ENCODE measurements at regions not wholly inside any gene's neighbourhood (a gene's known extent, or its start where the extent isn't known, plus 50 kb on each side); places are given as distances from the start of the nearest gene placed in this dataset.

- Mint-ChIP-seq H3K27me3 (no peaks in the 10 kb centered on the region), H3K36me3 (no peaks in the 10 kb centered on the region), H3K4me3 (no peak overlapping the region), H3K27ac (no peak overlapping the region), H3K9me3 (no peaks in the 10 kb centered on the region), H3K4me1 (no peaks in the 10 kb centered on the region)
- ATAC-seq (replicated peaks in 1 of 4): no peak
- Histone ChIP-seq H3K4me1 (ENCODE audit: control insufficient read depth in 1 of 2, extremely low read depth in 1 of 2, insufficient read depth in 2 of 2, low read length in 2 of 2) (no peaks in the 10 kb centered on the region), H3K36me3 (ENCODE audit: control insufficient read depth in 2 of 2, extremely low read depth in 1 of 2, insufficient read depth in 1 of 2, low read length in 1 of 2) (no peaks in the 10 kb centered on the region), H3K27me3 (replicated peaks in 1 of 2; ENCODE audit: control insufficient read depth in 2 of 2, extremely low read depth in 1 of 2, insufficient read depth in 2 of 2, low read length in 1 of 2) (no peaks in the 10 kb centered on the region), H3K4me3 (ENCODE audit: control insufficient read depth in 1 of 2, extremely low read depth in 1 of 2, low read length in 1 of 2) (no peak overlapping the region), H3K9me3 (no peaks in the 10 kb centered on the region), H3K27ac (ENCODE audit: low read length) (no peak overlapping the region)
- DNase-seq: no peak
- ChIA-PET CTCF (no interaction called here), POLR2A (no interaction called here)
- WGBS (ENCODE audit: insufficient coverage): 85% methylated on average over 4 of the region's 5 CpGs
Measured at GRCh38 chr12:103114296-103115055, 157.0 kb downstream of the ASCL1 start.

GRCh38 chr12:103128862-103129501 is 171.5 kb downstream of the ASCL1 start:
- Histone ChIP-seq H3K27me3 (replicated peaks in 1 of 2; ENCODE audit: control insufficient read depth in 2 of 2, extremely low read depth in 1 of 2, insufficient read depth in 2 of 2, low read length in 1 of 2) (peaks cover 0 to 7% of the 10 kb centered on the region in 2 experiments), H3K36me3 (ENCODE audit: control insufficient read depth in 2 of 2, extremely low read depth in 1 of 2, insufficient read depth in 1 of 2, low read length in 1 of 2) (no peaks in the 10 kb centered on the region), H3K4me1 (ENCODE audit: control insufficient read depth in 1 of 2, extremely low read depth in 1 of 2, insufficient read depth in 2 of 2, low read length in 2 of 2) (no peaks in the 10 kb centered on the region), H3K27ac (ENCODE audit: low read length) (no peak overlapping the region), H3K4me3 (ENCODE audit: control insufficient read depth in 1 of 2, extremely low read depth in 1 of 2, low read length in 1 of 2) (no peak overlapping the region), H3K9me3 (peaks cover 4% of the 10 kb centered on the region)
- Mint-ChIP-seq H3K4me3 (no peak overlapping the region), H3K27me3 (no peaks in the 10 kb centered on the region), H3K9me3 (peaks cover 3 to 16% (median 12%) of the 10 kb centered on the region in 3 donors), H3K4me1 (no peaks in the 10 kb centered on the region), H3K27ac (no peak overlapping the region), H3K36me3 (no peaks in the 10 kb centered on the region)
- CTCF ChIA-PET: no interaction called here
- ATAC-seq (replicated peaks in 1 of 4): no peak
- WGBS (ENCODE audit: insufficient coverage): 81% methylated on average over 2 of the region's 3 CpGs
- no peak for DNase-seq
- POLR2A ChIA-PET: no interaction called here

DNA sequence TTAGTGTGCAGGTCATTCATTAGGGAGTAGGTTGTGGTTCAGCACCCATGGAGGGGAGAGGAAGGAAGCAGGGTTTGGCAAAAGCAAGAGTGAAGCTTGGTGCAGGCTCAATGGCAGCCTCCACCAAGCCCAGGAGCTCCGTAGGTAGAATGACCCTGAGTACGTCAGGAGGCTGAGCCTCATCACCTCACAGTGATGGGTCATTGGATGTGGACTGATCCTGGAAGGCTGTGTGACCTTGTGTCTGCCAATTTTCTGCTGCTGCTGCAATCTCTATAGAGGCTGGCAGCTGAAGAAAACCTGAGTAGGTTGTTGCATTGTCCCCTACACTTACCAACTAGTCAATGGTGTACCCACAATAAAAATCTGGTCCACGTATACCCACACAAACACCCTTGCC is 173.1 kb downstream of the ASCL1 start:
- no peaks in the 10 kb centered on the region for H3K4me1 Mint-ChIP-seq
- peaks cover 11 to 25% (median 16%) of the 10 kb centered on the region in 3 donors for H3K9me3 Mint-ChIP-seq
- H3K4me3 ChIP-seq (ENCODE audit: control insufficient read depth in 1 of 2, extremely low read depth in 1 of 2, low read length in 1 of 2): no peak overlapping the region
- 100% methylated on average over 1 of the region's 3 CpGs for WGBS (ENCODE audit: insufficient coverage)
- H3K4me3 Mint-ChIP-seq: no peak overlapping the region
- no peak overlapping the region for H3K27ac ChIP-seq (ENCODE audit: low read length)
- H3K27ac Mint-ChIP-seq: no peak overlapping the region
- no peak for ATAC-seq (replicated peaks in 1 of 4)
- H3K27me3 ChIP-seq (replicated peaks in 1 of 2; ENCODE audit: control insufficient read depth in 2 of 2, extremely low read depth in 1 of 2, insufficient read depth in 2 of 2, low read length in 1 of 2): peaks cover 0 to 7% of the 10 kb centered on the region in 2 experiments
- H3K27me3 Mint-ChIP-seq: no peaks in the 10 kb centered on the region
- H3K4me1 ChIP-seq (ENCODE audit: control insufficient read depth in 1 of 2, extremely low read depth in 1 of 2, insufficient read depth in 2 of 2, low read length in 2 of 2): no peaks in the 10 kb centered on the region
- DNase-seq: no peak
- POLR2A ChIA-PET: no interaction called here
- H3K36me3 ChIP-seq (ENCODE audit: control insufficient read depth in 2 of 2, extremely low read depth in 1 of 2, insufficient read depth in 1 of 2, low read length in 1 of 2): no peaks in the 10 kb centered on the region
- H3K9me3 ChIP-seq: peaks cover 4% of the 10 kb centered on the region
- CTCF ChIA-PET: no interaction called here
- no peaks in the 10 kb centered on the region for H3K36me3 Mint-ChIP-seq

DNA sequence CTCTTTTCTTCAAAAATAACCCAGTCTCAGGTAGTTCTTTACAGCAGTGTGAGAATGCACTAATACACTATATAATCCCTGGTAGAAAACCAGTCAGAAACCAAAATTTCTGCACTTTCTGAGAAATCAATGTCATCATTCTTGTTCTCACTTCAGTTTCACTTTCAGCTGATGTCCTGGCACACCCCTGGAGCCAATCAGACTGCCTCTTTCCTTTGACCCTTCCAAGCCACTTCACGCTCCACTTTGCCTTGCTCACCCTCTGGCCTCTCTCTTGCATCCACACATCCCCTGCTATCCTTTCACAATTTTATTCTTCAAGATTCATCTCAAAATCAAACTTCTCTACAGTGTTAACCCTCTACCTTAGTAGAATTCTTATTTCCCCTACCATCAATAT is 181.1 kb downstream of the ASCL1 start:
- Mint-ChIP-seq H3K27ac (no peak overlapping the region), H3K9me3 (peaks cover 4 to 20% (median 14%) of the 10 kb centered on the region in 3 donors), H3K4me1 (peaks cover 0 to 5% (median 0%) of the 10 kb centered on the region in 3 donors), H3K27me3 (no peaks in the 10 kb centered on the region), H3K4me3 (no peak overlapping the region), H3K36me3 (no peaks in the 10 kb centered on the region)
- Histone ChIP-seq H3K36me3 (ENCODE audit: control insufficient read depth in 2 of 2, extremely low read depth in 1 of 2, insufficient read depth in 1 of 2, low read length in 1 of 2) (no peaks in the 10 kb centered on the region), H3K27me3 (replicated peaks in 1 of 2; ENCODE audit: control insufficient read depth in 2 of 2, extremely low read depth in 1 of 2, insufficient read depth in 2 of 2, low read length in 1 of 2) (no peaks in the 10 kb centered on the region), H3K4me3 (ENCODE audit: control insufficient read depth in 1 of 2, extremely low read depth in 1 of 2, low read length in 1 of 2) (no peak overlapping the region), H3K4me1 (ENCODE audit: control insufficient read depth in 1 of 2, extremely low read depth in 1 of 2, insufficient read depth in 2 of 2, low read length in 2 of 2) (no peaks in the 10 kb centered on the region), H3K27ac (ENCODE audit: low read length) (no peak overlapping the region), H3K9me3 (peaks cover 3% of the 10 kb centered on the region)
- WGBS (ENCODE audit: insufficient coverage): 71% methylated on average over 1 of the region's 1 CpG
- POLR2A ChIA-PET: no interaction called here
- no peak for ATAC-seq (replicated peaks in 1 of 4)
- no peak for DNase-seq
- CTCF ChIA-PET: no interaction called here

GRCh38 chr12:103139876-103140275 is 182.4 kb downstream of the ASCL1 start:
- DNase-seq: no peak
- Mint-ChIP-seq H3K36me3 (no peaks in the 10 kb centered on the region), H3K9me3 (peaks cover 0 to 8% (median 8%) of the 10 kb centered on the region in 3 donors), H3K4me1 (peaks cover 0 to 5% (median 0%) of the 10 kb centered on the region in 3 donors), H3K27me3 (no peaks in the 10 kb centered on the region), H3K4me3 (no peak overlapping the region), H3K27ac (no peak overlapping the region)
- H3K9me3 ChIP-seq: no peaks in the 10 kb centered on the region
- no peaks in the 10 kb centered on the region for H3K36me3 ChIP-seq (ENCODE audit: control insufficient read depth in 2 of 2, extremely low read depth in 1 of 2, insufficient read depth in 1 of 2, low read length in 1 of 2)
- 83% methylated on average over 1 of the region's 3 CpGs for WGBS (ENCODE audit: insufficient coverage)
- ATAC-seq (replicated peaks in 1 of 4): no peak
- no peak overlapping the region for H3K4me3 ChIP-seq (ENCODE audit: control insufficient read depth in 1 of 2, extremely low read depth in 1 of 2, low read length in 1 of 2)
- no peaks in the 10 kb centered on the region for H3K4me1 ChIP-seq (ENCODE audit: control insufficient read depth in 1 of 2, extremely low read depth in 1 of 2, insufficient read depth in 2 of 2, low read length in 2 of 2)
- ChIA-PET CTCF (no interaction called here), POLR2A (no interaction called here)
- no peak overlapping the region for H3K27ac ChIP-seq (ENCODE audit: low read length)
- no peaks in the 10 kb centered on the region for H3K27me3 ChIP-seq (replicated peaks in 1 of 2; ENCODE audit: control insufficient read depth in 2 of 2, extremely low read depth in 1 of 2, insufficient read depth in 2 of 2, low read length in 1 of 2)

GRCh38 chr12:103140286-103140685 is 182.8 kb downstream of the ASCL1 start:
- CTCF ChIA-PET: no interaction called here
- POLR2A ChIA-PET: no interaction called here
- Mint-ChIP-seq H3K4me1 (peaks cover 0 to 5% (median 0%) of the 10 kb centered on the region in 3 donors), H3K27me3 (no peaks in the 10 kb centered on the region), H3K36me3 (no peaks in the 10 kb centered on the region), H3K27ac (no peak overlapping the region), H3K9me3 (peaks cover 0 to 6% (median 6%) of the 10 kb centered on the region in 3 donors), H3K4me3 (no peak overlapping the region)
- ATAC-seq (replicated peaks in 1 of 4) (no peak), DNase-seq (no peak)
- Histone ChIP-seq H3K36me3 (ENCODE audit: control insufficient read depth in 2 of 2, extremely low read depth in 1 of 2, insufficient read depth in 1 of 2, low read length in 1 of 2) (no peaks in the 10 kb centered on the region), H3K4me1 (ENCODE audit: control insufficient read depth in 1 of 2, extremely low read depth in 1 of 2, insufficient read depth in 2 of 2, low read length in 2 of 2) (no peaks in the 10 kb centered on the region), H3K4me3 (ENCODE audit: control insufficient read depth in 1 of 2, extremely low read depth in 1 of 2, low read length in 1 of 2) (no peak overlapping the region), H3K27ac (ENCODE audit: low read length) (no peak overlapping the region), H3K27me3 (replicated peaks in 1 of 2; ENCODE audit: control insufficient read depth in 2 of 2, extremely low read depth in 1 of 2, insufficient read depth in 2 of 2, low read length in 1 of 2) (no peaks in the 10 kb centered on the region), H3K9me3 (no peaks in the 10 kb centered on the region)
- no CpG with 5 or more reads among the region's 5 CpGs for WGBS (ENCODE audit: insufficient coverage)

All from T-cell (primary cell).